ENCODE measurements at regions not wholly inside any gene's neighbourhood (a gene's known extent, or its start where the extent isn't known, plus 50 kb on each side); places are given as distances from the start of the nearest gene placed in this dataset.

GRCh38 chr7:131109759-131110296, 217.8 kb upstream of the MKLN1 start:
- no peak for DNase-seq (ENCODE audit: low read depth)

GRCh38 chr7:131110297-131111080, 217.2 kb upstream of the MKLN1 start:
- no peak for DNase-seq (ENCODE audit: low read depth)
- TF ChIP-seq, protein P1, sequence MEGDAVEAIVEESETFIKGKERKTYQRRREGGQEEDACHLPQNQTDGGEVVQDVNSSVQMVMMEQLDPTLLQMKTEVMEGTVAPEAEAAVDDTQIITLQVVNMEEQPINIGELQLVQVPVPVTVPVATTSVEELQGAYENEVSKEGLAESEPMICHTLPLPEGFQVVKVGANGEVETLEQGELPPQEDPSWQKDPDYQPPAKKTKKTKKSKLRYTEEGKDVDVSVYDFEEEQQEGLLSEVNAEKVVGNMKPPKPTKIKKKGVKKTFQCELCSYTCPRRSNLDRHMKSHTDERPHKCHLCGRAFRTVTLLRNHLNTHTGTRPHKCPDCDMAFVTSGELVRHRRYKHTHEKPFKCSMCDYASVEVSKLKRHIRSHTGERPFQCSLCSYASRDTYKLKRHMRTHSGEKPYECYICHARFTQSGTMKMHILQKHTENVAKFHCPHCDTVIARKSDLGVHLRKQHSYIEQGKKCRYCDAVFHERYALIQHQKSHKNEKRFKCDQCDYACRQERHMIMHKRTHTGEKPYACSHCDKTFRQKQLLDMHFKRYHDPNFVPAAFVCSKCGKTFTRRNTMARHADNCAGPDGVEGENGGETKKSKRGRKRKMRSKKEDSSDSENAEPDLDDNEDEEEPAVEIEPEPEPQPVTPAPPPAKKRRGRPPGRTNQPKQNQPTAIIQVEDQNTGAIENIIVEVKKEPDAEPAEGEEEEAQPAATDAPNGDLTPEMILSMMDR (conservative IDR thresholded peaks at IDR 0.05; ENCODE audit: low read depth, low read length): no peak
- peak overlapping the region; percentile 74 for H3K4me3 ChIP-seq (ENCODE audit: low read depth, low read length)

More at GRCh38 chr7:131109759-131110296, 217.8 kb upstream of the MKLN1 start:
- peak overlapping the region; percentile 74 for H3K4me3 ChIP-seq (ENCODE audit: low read depth, low read length)
- TF ChIP-seq, protein P1 (conservative IDR thresholded peaks at IDR 0.05; ENCODE audit: low read depth, low read length): no peak

DNA sequence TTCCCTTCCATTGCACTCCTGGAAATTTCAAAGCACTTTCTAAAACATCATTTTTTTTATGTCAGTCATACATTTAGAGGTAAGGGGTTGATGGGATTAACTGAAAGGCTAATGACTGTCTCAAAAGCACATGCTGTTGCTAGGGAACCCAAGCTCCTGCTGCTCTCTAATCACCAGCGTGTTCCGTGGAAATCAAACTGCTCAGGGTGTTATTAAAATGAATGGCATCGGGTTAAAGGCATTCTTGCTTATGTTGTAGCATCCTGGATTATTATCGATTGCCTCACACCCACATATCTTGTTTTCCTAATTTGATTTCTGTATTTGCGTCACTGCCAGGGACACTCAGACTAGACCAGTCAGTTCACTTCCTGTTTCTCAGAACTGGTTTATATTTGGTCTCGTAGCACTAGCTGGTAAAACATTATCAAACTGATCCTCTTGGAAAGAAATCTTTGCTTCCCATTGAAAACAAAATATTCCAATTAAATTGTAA, 216.5 kb upstream of the MKLN1 start:
- TF ChIP-seq, protein P1 (conservative IDR thresholded peaks at IDR 0.05; ENCODE audit: low read depth, low read length): no peak
- H3K4me3 ChIP-seq (ENCODE audit: low read depth, low read length): peak overlapping the region; percentile 74
- DNase-seq (ENCODE audit: low read depth): peak; percentile 70

DNA sequence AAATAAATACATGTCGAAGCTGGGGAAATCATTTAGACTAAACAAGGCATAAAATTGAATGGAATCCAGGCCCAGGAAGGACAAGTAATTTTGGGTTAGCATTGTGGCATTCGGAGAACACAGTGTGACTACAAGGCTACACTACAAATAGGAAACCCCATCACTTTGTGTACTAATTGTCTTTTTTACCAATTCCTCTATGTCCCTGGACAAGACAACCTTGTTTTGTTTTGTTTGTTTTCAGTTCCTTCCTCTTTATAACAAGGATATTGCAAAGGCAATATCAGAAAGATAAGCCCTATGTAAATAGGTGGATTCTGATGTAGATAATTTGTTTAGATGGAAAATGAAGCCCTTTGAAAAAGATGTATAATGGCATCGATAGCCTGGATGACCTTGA, 215.9 kb upstream of the MKLN1 start:
- peak overlapping the region; percentile 74 for H3K4me3 ChIP-seq (ENCODE audit: low read depth, low read length)
- TF ChIP-seq, protein P1 (conservative IDR thresholded peaks at IDR 0.05; ENCODE audit: low read depth, low read length): no peak
- DNase-seq (ENCODE audit: low read depth): no peak

- no peak for DNase-seq (ENCODE audit: low read depth)
- no peak overlapping the region for H3K4me3 ChIP-seq (ENCODE audit: low read depth, low read length)
- TF ChIP-seq, protein P1 (conservative IDR thresholded peaks at IDR 0.05; ENCODE audit: low read depth, low read length): no peak
These were observed 215.2 kb upstream of the MKLN1 start for GRCh38 chr7:131112431-131112830.

DNA sequence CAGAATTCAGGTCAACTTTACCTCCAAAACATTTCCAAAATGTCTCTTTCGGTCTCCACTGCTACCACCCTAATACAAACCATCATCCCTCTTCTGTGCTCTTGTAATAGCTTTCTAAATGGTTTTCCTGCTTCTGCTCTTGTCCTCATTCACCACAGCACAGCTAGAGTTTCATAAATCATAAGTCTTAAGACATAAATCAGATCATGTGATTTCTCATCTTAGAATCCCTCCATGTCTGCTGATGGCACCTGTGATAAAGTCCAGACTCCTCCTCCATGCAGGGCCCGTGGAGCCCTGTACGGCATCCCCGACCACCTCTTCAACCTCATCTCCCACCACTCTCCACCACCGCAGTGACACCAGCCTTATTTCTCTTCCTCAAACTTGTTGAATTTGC, 212.3 kb upstream of the MKLN1 start:
- no peak for DNase-seq (ENCODE audit: low read depth)
- H3K4me3 ChIP-seq (ENCODE audit: low read depth, low read length): no peak overlapping the region
- TF ChIP-seq, protein P1 (conservative IDR thresholded peaks at IDR 0.05; ENCODE audit: low read depth, low read length): no peak

Data from epithelial cell of proximal tubule (primary cell).